Putamen (tissue), 1 donor: ENCODE measurements at regions not wholly inside any gene's neighbourhood (a gene's known extent, or its start where the extent isn't known, plus 50 kb on each side); places are given as distances from the start of the nearest gene placed in this dataset.

Source experiments
- DNase-seq: peaks from one replicate; pipeline ENCODE4 v3.0.0-alpha.2; 2016; ENCODE audit warnings: low spot score

DNA sequence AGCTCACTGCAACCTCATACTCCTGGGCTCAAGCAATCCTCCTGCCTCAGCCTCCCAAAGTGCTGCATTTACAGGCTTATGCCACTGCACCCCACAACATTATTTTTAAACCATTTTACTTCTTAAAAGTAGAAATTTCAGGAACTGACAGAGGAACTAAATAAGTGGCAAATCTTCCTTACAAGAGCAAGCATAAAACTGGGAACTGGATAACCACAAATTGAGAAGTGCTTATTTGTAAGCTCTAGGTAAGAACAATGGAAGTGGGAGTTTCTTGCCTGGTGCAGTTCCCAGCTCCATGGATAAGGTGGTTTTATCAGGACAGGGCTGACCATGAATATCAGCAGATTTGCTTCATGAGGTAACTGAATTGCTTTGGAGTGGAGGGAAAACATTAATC is 655.2 kb downstream of the DIPK2A start:
- no peak for DNase-seq

DNA sequence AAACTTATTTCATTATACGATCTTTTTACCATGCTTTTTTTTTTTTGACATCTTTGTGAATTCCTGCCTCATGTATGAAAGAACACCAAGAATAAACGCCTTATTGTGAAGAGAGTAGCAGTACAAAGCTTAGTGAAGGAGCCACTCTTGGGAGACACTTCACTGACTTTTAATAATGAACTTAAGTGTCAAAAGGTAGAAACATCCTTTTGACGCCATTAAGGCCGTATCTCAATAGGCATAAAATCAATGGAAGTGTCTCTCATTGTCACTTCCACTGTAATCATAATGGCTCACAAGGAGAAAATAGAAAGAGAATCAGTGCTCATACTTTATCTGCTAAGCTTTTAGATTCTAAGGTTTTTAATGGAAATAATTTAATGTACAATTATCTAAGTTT is 657.8 kb downstream of the DIPK2A start:
- no peak for DNase-seq

DNA sequence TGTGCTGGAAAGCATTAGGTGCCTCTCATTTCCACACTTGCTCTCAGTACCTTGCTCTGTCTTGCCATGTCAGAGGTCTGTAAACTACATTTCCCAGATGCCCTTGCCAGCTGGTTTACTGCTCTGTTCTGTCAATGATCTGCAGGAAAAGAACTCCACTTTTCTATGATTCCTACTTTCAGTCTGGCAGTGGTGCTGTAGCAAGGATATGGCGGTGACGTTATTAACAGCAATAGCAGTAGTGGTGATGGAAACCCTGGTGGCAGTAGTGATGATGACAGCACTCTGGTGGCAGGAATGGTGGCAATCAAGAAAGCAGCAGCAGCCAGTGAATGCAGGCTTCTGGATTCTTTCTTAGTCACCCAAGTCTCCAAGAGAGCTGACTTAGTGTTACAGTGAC is 665.2 kb downstream of the DIPK2A start:
- no peak for DNase-seq

DNA sequence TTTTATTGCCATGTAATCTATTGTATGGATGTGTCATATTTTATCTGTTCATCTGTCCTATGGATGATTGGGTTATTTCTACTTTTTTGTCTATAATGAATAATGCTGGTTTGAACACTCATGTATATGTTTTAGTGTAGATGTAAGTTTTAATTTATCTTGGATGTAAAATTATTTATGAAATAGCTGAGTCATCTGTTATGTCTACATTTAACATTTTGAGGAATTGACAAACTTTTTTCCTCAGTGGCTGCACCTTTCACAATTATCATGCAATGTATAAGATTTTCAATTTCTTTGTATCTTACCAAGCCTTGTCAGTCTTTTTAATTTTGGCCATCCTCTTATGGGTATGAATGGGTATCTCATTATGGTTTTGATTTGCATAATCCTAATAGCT is 666.4 kb downstream of the DIPK2A start:
- DNase-seq = no peak

DNA sequence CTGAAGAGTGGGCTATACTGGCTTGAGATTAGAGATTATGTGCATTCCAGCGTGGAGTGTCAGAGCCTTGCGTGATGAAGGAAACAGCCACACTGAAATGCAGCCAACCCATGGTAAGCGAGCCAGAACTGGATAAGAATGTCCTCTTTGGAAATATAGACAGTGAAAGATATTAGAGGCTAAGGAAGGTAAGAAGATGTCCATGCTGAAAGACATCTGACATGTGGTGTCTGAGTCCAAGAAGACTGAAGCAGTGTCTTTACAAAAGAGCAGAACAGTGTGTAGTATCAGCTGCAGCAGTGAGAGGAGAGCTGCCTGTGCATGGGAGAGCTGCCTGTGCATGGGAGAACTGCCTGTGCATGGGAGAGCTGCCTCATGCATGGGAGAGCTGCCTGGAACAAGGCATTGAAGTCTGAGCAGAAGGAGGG is 672.2 kb downstream of the DIPK2A start:
- peak; percentile 44 for DNase-seq

DNA sequence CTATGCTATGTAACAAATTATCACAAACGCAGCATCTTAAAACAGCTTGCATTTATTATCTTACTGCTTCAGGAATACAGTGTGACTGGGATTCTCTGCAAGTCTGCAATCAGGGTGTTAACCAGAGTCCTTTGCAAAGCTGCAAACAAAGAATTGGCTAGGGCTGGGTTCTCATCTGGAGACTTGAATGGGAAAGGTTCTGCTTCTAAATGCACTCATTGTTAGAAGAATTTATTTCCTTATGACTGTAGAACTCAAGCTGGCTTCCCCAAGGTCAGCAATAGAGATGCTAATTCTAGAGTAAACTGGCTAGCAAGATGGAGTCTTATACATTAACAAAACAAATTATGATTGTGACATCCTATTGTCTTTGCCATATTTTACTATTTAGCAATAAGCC is 673.7 kb downstream of the DIPK2A start:
- no peak for DNase-seq

DNA sequence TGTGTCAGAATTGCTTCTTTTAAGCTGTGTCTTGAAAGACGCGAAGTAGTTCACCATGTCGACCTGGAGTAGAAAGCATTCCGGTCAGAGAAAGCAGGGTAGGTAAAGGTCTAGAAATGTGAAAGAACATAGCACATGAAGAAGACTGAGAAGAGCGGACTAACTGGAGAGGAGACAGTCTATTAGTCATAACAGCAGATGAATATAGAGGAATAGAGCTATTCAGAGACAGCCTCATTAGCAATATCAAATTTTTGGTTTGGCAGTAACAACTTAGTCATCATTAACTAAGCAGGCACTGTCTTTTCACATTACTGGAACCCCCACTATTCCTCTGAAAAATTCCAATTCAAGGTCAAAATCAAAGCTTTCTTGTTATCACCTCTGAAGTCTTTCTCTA is 678.8 kb downstream of the DIPK2A start:
- no peak for DNase-seq

DNA sequence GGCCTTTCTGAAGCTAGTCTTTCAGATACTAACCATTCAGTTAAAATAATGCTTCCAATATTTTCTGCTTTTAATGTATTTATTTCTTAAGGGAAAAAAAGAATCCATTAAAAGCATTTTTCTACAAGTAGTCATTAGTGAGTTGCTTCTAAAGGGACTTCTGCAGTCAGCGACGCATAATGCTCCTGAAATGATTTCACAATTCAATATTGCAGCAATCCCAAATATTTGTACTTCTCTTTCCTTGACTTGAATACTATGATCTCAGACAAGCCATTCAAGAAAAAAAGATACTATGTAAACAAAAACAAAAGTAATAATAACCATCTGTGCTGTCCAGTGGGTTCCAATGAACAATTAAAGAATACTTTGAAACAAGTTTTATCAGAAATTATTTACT is 681.0 kb downstream of the DIPK2A start:
- DNase-seq = no peak

DNA sequence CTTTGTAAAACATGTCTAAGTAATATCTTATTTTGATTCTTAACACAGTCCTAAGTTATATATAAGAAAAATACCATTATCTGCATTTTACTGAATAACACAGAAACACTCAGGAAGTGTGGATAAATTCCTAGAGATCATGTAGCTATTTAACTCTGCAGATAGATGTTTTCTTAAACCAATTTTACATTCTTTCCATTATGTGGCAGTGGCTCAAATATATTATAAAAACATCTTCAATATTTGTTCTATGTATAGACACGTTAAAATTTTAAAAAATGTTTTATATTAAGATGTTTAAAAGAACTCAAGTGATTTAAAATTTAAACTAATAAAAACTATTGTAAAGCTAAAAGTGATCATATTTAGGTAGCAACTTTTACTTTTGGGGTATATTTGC is 683.8 kb downstream of the DIPK2A start:
- no peak for DNase-seq

DNA sequence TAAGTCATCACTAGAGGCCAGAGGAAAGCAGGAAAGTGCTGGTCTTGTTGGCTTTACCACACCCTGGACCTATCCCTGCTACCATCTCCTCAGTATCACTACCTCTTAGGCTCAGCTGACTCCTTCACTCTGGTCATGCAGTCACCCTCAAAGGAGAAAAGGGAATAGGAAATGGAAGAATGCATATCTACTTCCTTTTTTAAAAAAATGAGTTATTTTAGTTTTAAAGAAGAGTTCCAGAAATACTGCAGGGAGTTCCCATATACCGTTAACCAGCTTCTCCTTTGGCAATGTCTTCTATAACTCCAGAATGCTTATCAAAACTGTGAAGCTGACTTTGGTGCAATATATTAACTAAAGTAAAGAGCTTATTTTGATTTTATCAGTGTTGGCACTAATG is 688.6 kb downstream of the DIPK2A start:
- no peak for DNase-seq

DNA sequence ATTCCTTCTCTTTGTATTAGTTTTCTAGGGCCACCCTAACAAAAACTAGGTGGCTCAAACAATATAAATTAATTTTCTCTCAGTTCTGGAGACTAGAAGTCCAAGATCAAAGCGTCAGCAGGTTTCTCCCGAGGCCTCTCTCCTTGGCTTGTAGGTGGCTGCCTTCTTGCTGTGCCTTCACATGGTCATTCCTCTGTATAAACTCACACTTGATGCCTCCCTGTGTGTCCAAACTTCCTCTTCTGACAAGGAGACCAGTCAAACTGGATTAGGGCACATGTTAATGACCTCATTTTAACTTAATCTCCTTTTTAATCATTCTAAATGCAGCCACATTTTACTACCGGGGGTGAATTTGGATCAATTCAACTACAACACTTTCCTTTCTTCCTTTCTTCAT is 691.1 kb downstream of the DIPK2A start:
- peak; percentile 17 for DNase-seq

DNA sequence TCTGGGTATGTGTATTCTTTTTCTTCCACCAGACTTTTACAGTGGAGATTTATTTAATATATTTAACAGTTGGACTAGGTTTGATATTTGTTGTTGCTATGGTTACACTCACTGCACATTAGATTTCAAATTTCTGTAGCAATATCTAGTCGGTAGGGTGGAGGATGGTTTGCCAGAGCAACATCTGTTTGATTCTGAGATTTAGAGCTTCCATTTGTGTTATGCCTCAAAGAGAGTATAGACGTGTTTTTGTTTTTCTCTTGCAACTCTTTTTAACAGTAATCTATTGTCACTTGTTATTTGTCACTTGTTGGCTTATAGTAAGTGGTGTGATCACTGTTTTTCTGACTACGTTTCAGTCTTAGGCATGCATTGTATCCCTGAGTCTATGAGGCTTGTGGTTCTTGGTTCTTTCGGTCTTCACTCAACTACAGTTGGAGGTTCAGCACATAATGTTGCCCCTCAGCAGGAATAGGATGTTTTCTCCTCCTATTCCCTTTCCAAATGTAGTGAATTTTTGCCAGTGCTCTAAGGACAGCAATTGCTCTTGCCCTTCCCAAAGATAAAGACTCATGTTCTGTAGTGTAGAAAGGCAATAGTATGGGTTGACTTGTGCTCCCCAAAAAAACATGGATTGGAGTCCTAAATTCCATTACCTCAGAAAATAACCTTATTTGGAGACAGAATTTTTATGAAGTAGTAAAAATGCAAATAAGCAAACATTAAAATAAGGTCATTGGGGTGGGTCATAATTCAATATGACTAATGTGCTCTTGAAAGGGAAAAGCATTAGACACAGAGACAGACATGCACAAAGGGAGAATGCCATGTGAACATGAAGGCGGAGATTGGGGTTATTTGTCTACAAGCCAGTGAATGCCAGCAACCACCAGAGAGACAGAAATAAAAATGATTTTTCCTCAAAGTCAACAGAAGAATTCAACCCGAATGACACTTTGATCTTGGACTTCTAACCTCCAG is 692.1 kb downstream of the DIPK2A start:
- DNase-seq = peak; percentile 91

DNA sequence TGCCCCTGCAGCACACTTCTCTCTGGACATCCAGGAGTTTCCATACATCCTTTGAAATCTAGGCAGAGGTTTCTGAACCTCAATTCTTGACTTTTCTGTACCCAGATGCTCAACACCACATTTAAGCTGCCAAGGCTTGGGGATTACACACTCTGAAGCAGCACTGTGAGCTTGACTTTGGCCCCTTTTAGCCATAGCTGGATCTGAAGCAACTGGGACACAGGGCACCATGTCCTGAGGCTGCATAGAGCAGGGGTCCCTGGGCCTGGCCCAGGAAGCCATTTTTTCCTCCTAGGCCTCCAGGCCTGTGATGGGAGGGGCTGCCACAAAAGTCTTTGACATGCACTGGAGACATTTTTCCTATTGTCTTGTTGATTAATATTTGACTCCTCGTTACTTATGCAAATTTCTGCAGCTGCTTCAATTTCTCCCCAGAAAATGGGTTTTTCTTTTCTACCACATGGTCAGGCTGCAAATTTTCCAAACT is 694.0 kb downstream of the DIPK2A start:
- no peak for DNase-seq

DNA sequence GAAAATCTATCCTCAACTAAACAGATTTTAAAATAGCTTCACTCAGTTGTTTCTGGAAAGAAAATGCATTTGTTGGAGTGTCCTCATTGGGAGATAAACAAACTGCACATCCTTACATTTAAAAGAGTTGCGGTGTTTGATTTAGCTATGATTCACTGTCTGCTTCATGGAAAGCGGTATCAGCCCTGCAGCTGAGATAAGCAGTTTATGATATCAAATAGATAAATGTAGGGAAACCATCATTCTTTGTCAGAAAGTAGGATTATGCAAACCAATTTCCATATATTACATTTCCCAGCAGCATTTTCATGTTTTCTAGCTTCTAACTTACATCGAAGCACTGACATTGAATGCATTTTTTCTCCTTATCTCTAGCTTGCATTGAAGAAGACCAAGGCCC is 698.9 kb downstream of the DIPK2A start:
- DNase-seq = no peak

DNA sequence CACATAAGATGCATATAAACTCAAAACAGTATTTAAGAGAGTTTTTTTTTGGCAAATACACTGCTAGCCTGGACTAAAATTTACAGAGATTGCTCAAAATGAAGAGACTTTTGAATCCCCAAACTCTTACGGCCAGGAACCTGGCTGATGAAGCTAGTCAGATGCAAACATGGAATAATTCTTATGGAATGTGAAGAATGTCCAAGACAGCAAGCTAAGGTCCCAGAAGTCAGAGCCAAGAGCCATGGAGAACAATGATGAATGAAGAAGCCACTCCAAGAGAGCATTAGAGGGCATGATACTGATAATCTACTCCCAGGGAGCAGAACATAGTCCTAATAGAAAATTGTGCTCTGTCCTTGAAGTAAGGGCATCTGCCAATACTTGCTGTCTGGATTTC is 705.5 kb downstream of the DIPK2A start:
- no peak for DNase-seq

DNA sequence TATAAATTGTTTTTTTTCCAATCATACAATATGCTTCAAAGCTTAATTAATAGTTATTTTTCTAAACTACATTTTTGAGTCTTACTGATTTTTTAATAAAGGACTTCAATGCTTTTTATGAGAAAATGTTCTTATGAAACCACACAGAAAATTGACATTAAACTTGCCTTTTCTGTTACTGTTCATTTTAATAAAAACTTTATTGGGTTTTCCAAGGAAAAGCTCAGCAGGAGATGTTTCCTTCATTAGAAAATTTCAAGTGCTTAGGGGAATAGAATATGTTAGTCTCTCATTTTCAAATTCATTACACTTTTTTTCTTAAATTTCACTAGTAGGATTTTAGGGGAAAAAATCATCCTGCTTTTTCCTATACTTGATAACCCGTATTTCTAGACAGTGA is 711.4 kb downstream of the DIPK2A start:
- DNase-seq = no peak

DNA sequence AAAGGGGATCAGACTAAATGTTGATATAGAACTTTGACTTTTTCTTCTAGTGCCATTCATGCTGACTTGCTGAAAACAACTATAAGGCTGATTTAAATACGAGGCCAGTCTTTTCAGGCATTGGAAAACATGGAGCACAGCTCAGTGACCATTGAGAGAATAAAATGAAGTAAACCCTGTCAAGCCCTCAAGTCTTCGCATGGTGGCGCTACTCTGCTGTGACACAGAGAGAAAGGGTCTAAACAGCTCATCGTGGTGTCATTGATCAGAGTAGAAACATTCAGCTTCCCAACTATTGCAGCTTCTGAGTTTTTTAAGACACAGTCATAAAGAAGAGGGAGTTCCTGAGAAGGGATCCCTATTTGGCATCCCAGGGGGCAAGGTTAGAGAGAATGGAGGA is 716.2 kb downstream of the DIPK2A start:
- DNase-seq = no peak

DNA sequence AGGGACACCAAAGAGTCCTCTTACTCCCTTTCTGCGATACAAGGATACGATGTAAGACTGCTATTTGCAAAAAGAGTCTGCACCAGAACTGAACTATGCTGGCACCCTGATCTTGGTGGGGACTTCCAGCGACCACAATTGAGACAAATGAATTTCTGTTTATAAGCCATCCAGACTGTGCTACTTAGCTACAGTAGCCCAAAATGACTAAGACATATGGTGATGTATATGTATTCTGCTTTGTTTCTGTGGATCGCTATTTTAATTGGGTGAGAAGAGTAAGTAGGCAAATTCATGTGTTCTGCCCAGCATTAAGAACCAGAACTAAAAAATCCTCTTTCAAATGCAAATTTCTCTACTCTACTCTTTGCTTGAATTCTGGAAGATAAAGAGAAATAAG is 720.9 kb downstream of the DIPK2A start:
- DNase-seq = no peak

DNA sequence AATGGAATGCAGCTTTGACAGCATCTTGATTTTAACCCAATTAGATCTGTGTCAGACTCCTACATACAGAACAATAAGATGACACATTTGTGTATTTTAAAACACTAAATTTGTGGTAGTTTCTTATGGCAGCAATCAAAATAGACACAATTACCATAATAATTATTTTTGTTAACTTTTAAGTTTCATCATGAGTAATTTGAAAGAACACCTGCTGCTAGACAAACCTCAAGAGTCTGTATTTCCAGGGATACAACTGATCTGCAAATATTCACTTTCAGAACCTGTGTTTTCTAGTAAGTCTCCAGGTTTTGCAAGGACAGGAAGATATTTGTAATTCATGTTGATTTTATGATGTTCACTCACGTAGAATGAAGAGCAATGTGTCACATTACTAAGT is 736.8 kb downstream of the DIPK2A start:
- DNase-seq = no peak

DNA sequence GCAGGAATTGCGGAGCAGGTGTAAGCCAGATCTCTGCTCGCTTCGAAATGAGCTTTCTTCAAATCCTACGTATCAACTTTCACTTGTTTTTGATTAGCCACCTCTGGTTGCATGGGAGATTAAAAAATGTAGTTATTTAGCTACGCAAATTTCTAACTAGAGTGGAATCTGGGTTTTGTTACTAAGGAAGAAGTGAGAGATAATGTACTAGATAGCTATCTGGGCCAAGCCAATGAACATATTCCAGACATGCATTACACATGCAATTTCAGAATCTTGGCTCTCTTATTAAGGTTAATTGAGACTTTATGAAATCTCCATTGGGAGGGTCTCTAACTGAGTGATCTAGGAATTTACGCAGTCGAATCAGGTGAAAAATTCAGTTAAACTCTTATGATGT is 765.7 kb downstream of the DIPK2A start:
- no peak for DNase-seq

DNA sequence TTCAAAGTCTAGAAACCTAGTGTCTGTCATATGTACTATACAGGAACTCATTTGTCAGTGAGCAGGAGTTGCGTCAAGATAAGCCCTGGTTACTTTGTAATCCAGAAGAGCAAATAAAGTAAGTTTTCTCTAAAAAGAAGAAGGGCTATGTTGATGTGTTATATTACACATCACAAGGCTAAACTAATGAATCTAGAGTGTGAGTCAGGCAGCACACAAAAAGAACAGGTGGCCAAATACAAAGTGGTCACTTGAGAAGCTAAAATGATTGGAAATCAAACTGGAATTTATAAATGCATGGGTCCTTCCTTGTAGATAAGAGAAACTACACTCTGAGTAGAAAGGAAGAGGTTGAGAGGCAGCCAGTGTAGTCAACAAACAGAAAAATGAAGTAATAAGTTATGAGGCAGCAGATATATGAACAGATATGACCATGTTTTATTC is 771.6 kb downstream of the DIPK2A start:
- DNase-seq = no peak

DNA sequence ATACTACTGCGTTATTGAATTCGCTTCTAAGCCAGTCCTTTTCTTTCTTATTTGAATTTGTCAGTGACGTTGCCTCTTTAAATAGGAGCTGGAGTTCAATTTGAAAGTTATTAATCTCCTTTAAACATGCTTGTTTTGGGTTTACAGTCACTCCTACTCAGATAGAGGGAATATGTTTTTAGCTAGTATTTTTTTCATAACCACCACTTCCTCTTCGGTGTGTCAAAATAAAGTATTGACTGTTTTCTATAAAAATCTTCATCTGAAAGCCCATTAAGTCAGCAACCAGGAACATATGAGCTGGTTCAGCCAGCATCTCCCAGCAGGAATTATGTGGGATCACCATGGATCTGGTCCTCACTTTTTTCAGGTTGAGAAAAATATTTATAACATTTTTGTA is 772.9 kb downstream of the DIPK2A start:
- no peak for DNase-seq

DNA sequence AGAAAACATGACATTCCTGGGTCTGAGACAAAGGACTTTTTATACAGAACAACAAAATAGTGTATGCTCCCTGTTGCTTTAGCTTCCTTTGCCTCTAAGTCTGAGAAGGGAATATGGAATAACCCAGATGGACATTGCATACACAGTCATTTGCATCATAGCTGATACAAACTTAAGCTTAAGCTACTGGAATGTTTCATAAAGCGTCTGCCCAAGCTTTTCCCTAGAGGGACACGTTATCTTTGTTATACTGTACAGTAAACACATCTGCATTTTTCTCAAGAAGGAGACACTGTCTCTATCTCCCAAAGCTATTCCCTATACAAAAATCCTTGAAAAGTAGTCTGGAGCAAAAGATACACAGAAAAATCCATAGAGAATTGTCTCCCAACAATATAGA is 775.0 kb downstream of the DIPK2A start:
- no peak for DNase-seq
